GM12878 (cell line): ENCODE measurements at regions not wholly inside any gene's neighbourhood (a gene's known extent, or its start where the extent isn't known, plus 50 kb on each side); places are given as distances from the start of the nearest gene placed in this dataset.

ENCODE experiments used
- ATAC-seq: fragments of 200-7000 bp; cut with Tn5 transposase; 3 replicates; pipeline ENCODE4 v1.9.1; 2020; ENCODE audit warnings: mild to moderate bottlenecking, moderate library complexity
- BruUV-seq: library from RNA; stranded (reverse); fragments of 400-500 nt; replicated peaks from 2 replicates; lab custom pipeline; 2021; lab: Mats Ljungman, UMichigan
- CTCF ChIA-PET: fragments of 300-600 bp; sonication (Branson Sonifier 250); formaldehyde crosslinking; extraction: SDS; loops from one replicate; lab custom pipeline; 2021; ENCODE audit warnings: inconsistent platforms; lab: Yijun Ruan, JAX
- POLR2A ChIA-PET: fragments of 350-600 bp; formaldehyde crosslinking; extraction: SDS; loops from one replicate; lab custom pipeline; 2021; ENCODE audit warnings: inconsistent platforms; lab: Charles Lee
- RAD21 ChIA-PET: fragments of 300-600 bp; sonication (Branson Sonifier 250); formaldehyde crosslinking; loops from one replicate; lab custom pipeline; 2023; ENCODE audit warnings: antibody characterized with exemption; ENCODE audit not compliant: unreplicated experiment; lab: Charles Lee
- SMC1A ChIA-PET: fragments of 300-600 bp; sonication (Branson Sonifier 250); formaldehyde crosslinking; loops from one replicate; lab custom pipeline; 2023; ENCODE audit not compliant: unreplicated experiment, uncharacterized antibody; lab: Charles Lee
- DNase-seq: peaks from one replicate; pipeline ENCODE4 v3.0.0-alpha.2; 2011; ENCODE audit warnings: low read depth, low spot score
- FAIRE-seq: peaks from 3 replicates; lab custom pipeline; 2011; peaks lifted over from hg19 to GRCh38; lab: Jason Lieb, UNC
- H2AFZ ChIP-seq: 2 replicates; pipeline ENCODE4 v1.6.0; 2011; ENCODE audit warnings: low read depth, low read length, control low read depth; ENCODE audit not compliant: control insufficient read depth
- H3K27ac ChIP-seq: 2 replicates; pipeline ENCODE4 v1.5.1; 2011; ENCODE audit warnings: control low read depth; ENCODE audit not compliant: control insufficient read depth, insufficient read depth
- H3K27me3 ChIP-seq, 2 experiments: replicated peaks in 1 of 2; 2 replicates each; pipeline versions ENCODE4 v1.6.0 to v1.6.1; 2011; ENCODE audit warnings: low read length in 1 of 2; ENCODE audit not compliant: control insufficient read depth in 2 of 2, insufficient read depth in 2 of 2
- H3K36me3 ChIP-seq, 2 experiments: 2 replicates each; pipeline ENCODE4 v1.5.1; 2011; ENCODE audit warnings: low read length in 1 of 2; ENCODE audit not compliant: control insufficient read depth in 2 of 2, insufficient read depth in 2 of 2
- H3K4me1 ChIP-seq: 2 replicates; pipeline ENCODE4 v1.6.1; 2011; ENCODE audit warnings: mild to moderate bottlenecking, low read length, moderate library complexity, mixed read lengths; ENCODE audit not compliant: control insufficient read depth, insufficient read depth
- H3K4me2 ChIP-seq: 2 replicates; pipeline ENCODE4 v1.6.0; 2011; ENCODE audit warnings: control low read depth; ENCODE audit not compliant: control insufficient read depth, insufficient read depth
- H3K4me3 ChIP-seq: fragments of 200-600 bp; sonication (generic); 2 replicates; pipeline ENCODE4 v1.5.1; 2016
- H3K79me2 ChIP-seq: 2 replicates; pipeline ENCODE4 v1.6.0; 2011; ENCODE audit warnings: low read length; ENCODE audit not compliant: control insufficient read depth, insufficient read depth
- H3K9ac ChIP-seq: 2 replicates; pipeline ENCODE4 v1.8.0; 2011; ENCODE audit warnings: low read length, control low read depth, mixed read lengths; ENCODE audit not compliant: control insufficient read depth, insufficient read depth
- H3K9me3 ChIP-seq: replicated peaks from 3 replicates; pipeline ENCODE4 v1.5.1; 2011; ENCODE audit warnings: mild to moderate bottlenecking, low read length; ENCODE audit not compliant: control insufficient read depth, insufficient read depth
- H4K20me1 ChIP-seq: 2 replicates; pipeline ENCODE4 v1.6.0; 2011; ENCODE audit not compliant: control insufficient read depth, insufficient read depth
- CBFB ChIP-seq: IDR thresholded peaks from 2 replicates; pipeline ENCODE4 v1.6.1; 2016; ENCODE audit warnings: antibody characterized with exemption, low read depth
- NFYB ChIP-seq: IDR thresholded peaks from 2 replicates; pipeline ENCODE4 v1.6.1; 2011; ENCODE audit warnings: low read depth, mild to moderate bottlenecking, low read length, improper control_type of control experiment, moderate library complexity; ENCODE audit not compliant: insufficient read depth
- NR2C1 ChIP-seq: fragments of 450-650 bp; IDR thresholded peaks from 2 replicates; pipeline ENCODE4 v1.6.1; 2017; ENCODE audit warnings: antibody characterized with exemption, mild to moderate bottlenecking, moderate library complexity
- POLR2A ChIP-seq: IDR thresholded peaks from 2 replicates; pipeline ENCODE4 v1.6.1; 2011; ENCODE audit warnings: low read depth, mild to moderate bottlenecking, low read length
- RAD51 ChIP-seq: fragments of 450-650 bp; IDR thresholded peaks from 2 replicates; pipeline ENCODE4 v1.6.1; 2016; ENCODE audit warnings: moderate library complexity, mild to moderate bottlenecking, inconsistent platforms
- SPI1 ChIP-seq: IDR thresholded peaks from 2 replicates; pipeline ENCODE4 v1.6.1; 2011; ENCODE audit warnings: low read depth, mild to moderate bottlenecking, low read length, moderate library complexity, borderline replicate concordance; ENCODE audit not compliant: insufficient read depth
- STAT3 ChIP-seq: IDR thresholded peaks from 2 replicates; pipeline ENCODE4 v1.6.1; 2011; ENCODE audit warnings: low read depth, low read length, improper control_type of control experiment
- TBL1XR1 ChIP-seq: IDR thresholded peaks from 2 replicates; pipeline ENCODE4 v1.6.1; 2012; ENCODE audit warnings: low read depth, low read length, improper control_type of control experiment
- TCF7 ChIP-seq: IDR thresholded peaks from 2 replicates; pipeline ENCODE4 v1.6.1; 2014; ENCODE audit warnings: antibody characterized with exemption, borderline replicate concordance
- YY1 ChIP-seq: IDR thresholded peaks from 2 replicates; pipeline ENCODE4 v1.6.1; 2011; ENCODE audit warnings: low read depth, mild to moderate bottlenecking, low read length
- WGBS: methylation state at CpG from one replicate; pipeline ENCODE4 v1.1.6; 2016; ENCODE audit warnings: low lambda C conversion rate; ENCODE audit not compliant: insufficient replicate concordance, insufficient coverage; ENCODE audit errors: missing lambda C conversion rate; 5-methylcytosine and 5-hydroxymethylcytosine counted together
- in situ Hi-C: fragments of 300-500 bp; cut with MboI; formaldehyde crosslinking; loops from 9 replicates; pipeline ENCODE4 v1.14.3; 2018; ENCODE audit warnings: mixed read lengths
- intact Hi-C: fragments of 100-400 bp; cut with micrococcal nuclease; formaldehyde crosslinking; loops from one replicate; pipeline ENCODE4 v1.14.2; 2022; ENCODE audit not compliant: unreplicated experiment
- TF ChIP-seq, protein P1 (sequence below): fragments of 450-650 bp; conservative IDR thresholded peaks from 2 replicates; pipeline ENCODE4 v1.6.1; 2017; ENCODE audit warnings: mild to moderate bottlenecking, moderate library complexity
- TF ChIP-seq, protein P2 (sequence below): IDR thresholded peaks from 2 replicates; pipeline ENCODE4 v1.6.1; 2012; ENCODE audit warnings: improper control_type of control experiment, low read depth, low read length; ENCODE audit not compliant: insufficient replicate concordance
- TF ChIP-seq, protein P3 (sequence below): fragments of 450-650 bp; IDR thresholded peaks from 2 replicates; pipeline ENCODE4 v1.6.1; 2017; ENCODE audit warnings: mild to moderate bottlenecking

DNA sequence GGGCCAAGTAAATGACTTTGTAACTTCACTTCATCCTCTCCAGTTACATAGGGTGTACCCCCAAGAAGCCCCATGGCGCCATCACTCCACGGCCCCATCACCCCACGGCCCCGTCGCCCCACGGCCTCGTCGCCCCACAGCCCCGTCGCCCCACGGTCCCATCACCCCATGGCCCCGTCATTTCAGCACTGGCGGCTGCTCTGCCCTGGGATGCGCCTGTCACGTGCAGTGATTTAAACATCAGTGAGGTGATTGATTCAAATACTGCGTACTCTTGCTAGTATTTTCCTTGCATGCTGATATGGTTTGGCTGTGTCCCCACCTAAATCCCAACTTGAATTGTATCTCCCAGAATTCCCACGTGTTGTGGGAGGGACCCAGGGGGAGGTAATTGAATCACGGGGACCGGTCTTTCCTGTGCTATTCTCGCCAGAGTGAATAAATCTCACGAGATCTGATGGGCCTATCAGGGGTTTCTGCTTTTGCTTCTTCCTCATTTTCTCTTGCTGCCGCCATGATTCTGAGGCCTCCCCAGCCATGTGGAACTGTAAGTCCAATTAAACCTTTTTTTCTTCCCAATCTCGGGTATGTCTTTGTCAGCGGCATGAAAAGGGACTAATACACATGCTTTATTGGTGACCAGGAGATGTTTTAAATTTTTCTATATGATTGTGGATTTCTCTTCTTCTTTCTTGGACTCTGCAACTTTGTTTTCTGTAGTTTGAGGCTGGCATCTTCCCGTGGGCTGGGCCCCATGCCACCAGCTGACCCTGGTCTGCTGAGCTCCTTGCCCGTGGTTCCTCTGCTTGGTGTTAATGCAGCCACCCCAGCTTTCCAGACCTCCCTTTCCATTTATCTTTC lies 50.1 kb upstream of the PCBP3 start:
- in situ Hi-C loops: no loop called here
- ChIA-PET POLR2A (interaction anchor here (1.5 kb wide), 1 partner anchor 48 kb away, joined by 15 read pairs; no protein-coding TSS in a partner anchor), SMC1A (interaction anchor here (0.6 to 4.5 kb wide), 7 partner anchors 18 to 52 kb away, joined by 3 to 46 read pairs (median 6); no protein-coding TSS in a partner anchor), CTCF (interaction anchor here (1.7 to 5.7 kb wide), 2 partner anchors 37 kb away, joined by 28 to 76 read pairs; no protein-coding TSS in a partner anchor), RAD21 (interaction anchor here (1.5 to 2.4 kb wide), 3 partner anchors 28 to 46 kb away, joined by 7 to 25 read pairs (median 18); no protein-coding TSS in a partner anchor)
- H3K4me3 ChIP-seq: peak overlapping the region; percentile 69
- peaks cover 0 to 7% of the 10 kb centered on the region in 2 experiments; a peak in 3 of 4 replicates for H3K36me3 ChIP-seq
- H4K20me1 ChIP-seq: no peaks in the 10 kb centered on the region
- no peaks in the 10 kb centered on the region for H3K27me3 ChIP-seq
- ATAC-seq (peak; percentile 30), FAIRE-seq (no peak), DNase-seq (peak; percentile 51)
- peak overlapping the region; percentile 24; the same call in 1 of the 2 replicates for H3K27ac ChIP-seq
- no TSS peak for BruUV-seq
- 61% methylated on average over 22 of the region's 26 CpGs for WGBS
- H3K9ac ChIP-seq: peak overlapping the region; percentile 58
- no peaks in the 10 kb centered on the region; the same call in 2 of the 3 replicates for H3K9me3 ChIP-seq
- no peak overlapping the region; the same call in 1 of the 2 replicates for H2AFZ ChIP-seq
- intact Hi-C loops: loop anchor here (2.0 to 5.0 kb wide), 2 partner anchors 47 to 306 kb away; partner anchors contain the start of gene POFUT2
- H3K79me2 ChIP-seq: peaks cover 14% of the 10 kb centered on the region
- H3K4me1 ChIP-seq: peaks cover 20% of the 10 kb centered on the region
- peak overlapping the region; percentile 45; the same call in 1 of the 2 replicates for H3K4me2 ChIP-seq
- TF ChIP-seq CBFB (no peak), NFYB (peak; percentile 89), TBL1XR1 (0 out of 2 replicates have a peak, but pooled peaks have one; percentile 15), POLR2A (no peak), NR2C1 (no peak), SPI1 (peak; percentile 42; the same call in 1 of the 2 replicates), TCF7 (no peak), RAD51 (peak; percentile 66), YY1 (peak; percentile 89), STAT3 (no peak)
- TF ChIP-seq, protein P1, sequence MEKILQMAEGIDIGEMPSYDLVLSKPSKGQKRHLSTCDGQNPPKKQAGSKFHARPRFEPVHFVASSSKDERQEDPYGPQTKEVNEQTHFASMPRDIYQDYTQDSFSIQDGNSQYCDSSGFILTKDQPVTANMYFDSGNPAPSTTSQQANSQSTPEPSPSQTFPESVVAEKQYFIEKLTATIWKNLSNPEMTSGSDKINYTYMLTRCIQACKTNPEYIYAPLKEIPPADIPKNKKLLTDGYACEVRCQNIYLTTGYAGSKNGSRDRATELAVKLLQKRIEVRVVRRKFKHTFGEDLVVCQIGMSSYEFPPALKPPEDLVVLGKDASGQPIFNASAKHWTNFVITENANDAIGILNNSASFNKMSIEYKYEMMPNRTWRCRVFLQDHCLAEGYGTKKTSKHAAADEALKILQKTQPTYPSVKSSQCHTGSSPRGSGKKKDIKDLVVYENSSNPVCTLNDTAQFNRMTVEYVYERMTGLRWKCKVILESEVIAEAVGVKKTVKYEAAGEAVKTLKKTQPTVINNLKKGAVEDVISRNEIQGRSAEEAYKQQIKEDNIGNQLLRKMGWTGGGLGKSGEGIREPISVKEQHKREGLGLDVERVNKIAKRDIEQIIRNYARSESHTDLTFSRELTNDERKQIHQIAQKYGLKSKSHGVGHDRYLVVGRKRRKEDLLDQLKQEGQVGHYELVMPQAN: peak; percentile 54; the same call in 1 of the 2 replicates
- TF ChIP-seq, protein P2, sequence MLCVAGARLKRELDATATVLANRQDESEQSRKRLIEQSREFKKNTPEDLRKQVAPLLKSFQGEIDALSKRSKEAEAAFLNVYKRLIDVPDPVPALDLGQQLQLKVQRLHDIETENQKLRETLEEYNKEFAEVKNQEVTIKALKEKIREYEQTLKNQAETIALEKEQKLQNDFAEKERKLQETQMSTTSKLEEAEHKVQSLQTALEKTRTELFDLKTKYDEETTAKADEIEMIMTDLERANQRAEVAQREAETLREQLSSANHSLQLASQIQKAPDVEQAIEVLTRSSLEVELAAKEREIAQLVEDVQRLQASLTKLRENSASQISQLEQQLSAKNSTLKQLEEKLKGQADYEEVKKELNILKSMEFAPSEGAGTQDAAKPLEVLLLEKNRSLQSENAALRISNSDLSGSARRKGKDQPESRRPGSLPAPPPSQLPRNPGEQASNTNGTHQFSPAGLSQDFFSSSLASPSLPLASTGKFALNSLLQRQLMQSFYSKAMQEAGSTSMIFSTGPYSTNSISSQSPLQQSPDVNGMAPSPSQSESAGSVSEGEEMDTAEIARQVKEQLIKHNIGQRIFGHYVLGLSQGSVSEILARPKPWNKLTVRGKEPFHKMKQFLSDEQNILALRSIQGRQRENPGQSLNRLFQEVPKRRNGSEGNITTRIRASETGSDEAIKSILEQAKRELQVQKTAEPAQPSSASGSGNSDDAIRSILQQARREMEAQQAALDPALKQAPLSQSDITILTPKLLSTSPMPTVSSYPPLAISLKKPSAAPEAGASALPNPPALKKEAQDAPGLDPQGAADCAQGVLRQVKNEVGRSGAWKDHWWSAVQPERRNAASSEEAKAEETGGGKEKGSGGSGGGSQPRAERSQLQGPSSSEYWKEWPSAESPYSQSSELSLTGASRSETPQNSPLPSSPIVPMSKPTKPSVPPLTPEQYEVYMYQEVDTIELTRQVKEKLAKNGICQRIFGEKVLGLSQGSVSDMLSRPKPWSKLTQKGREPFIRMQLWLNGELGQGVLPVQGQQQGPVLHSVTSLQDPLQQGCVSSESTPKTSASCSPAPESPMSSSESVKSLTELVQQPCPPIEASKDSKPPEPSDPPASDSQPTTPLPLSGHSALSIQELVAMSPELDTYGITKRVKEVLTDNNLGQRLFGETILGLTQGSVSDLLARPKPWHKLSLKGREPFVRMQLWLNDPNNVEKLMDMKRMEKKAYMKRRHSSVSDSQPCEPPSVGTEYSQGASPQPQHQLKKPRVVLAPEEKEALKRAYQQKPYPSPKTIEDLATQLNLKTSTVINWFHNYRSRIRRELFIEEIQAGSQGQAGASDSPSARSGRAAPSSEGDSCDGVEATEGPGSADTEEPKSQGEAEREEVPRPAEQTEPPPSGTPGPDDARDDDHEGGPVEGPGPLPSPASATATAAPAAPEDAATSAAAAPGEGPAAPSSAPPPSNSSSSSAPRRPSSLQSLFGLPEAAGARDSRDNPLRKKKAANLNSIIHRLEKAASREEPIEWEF: no peak
- TF ChIP-seq, protein P3, sequence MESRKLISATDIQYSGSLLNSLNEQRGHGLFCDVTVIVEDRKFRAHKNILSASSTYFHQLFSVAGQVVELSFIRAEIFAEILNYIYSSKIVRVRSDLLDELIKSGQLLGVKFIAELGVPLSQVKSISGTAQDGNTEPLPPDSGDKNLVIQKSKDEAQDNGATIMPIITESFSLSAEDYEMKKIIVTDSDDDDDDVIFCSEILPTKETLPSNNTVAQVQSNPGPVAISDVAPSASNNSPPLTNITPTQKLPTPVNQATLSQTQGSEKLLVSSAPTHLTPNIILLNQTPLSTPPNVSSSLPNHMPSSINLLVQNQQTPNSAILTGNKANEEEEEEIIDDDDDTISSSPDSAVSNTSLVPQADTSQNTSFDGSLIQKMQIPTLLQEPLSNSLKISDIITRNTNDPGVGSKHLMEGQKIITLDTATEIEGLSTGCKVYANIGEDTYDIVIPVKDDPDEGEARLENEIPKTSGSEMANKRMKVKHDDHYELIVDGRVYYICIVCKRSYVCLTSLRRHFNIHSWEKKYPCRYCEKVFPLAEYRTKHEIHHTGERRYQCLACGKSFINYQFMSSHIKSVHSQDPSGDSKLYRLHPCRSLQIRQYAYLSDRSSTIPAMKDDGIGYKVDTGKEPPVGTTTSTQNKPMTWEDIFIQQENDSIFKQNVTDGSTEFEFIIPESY: peak; percentile 66; the same call in 1 of the 2 replicates
